ENCODE measurements at regions not wholly inside any gene's neighbourhood (a gene's known extent, or its start where the extent isn't known, plus 50 kb on each side); places are given as distances from the start of the nearest gene placed in this dataset.
"Not testable (repeated sequence)": the region's sequence is repeated elsewhere in the genome, so short reads cannot be mapped to it uniquely, and the experiment has no call there.

GRCh38 chr3:75496600-75496999 lies 167.5 kb upstream of the FRG2C start:
- not testable (repeated sequence) for TF ChIP-seq CTCF (IDR thresholded peaks at IDR 0.05; ENCODE audit: low read length); EZH2 (IDR thresholded peaks at IDR 0.05; ENCODE audit: borderline replicate concordance, low read length)

Measured in OCI-LY1 (cell line).